Trophoblast cell (in vitro differentiated cells and primary cell): ENCODE measurements at regions not wholly inside any gene's neighbourhood (a gene's known extent, or its start where the extent isn't known, plus 50 kb on each side); places are given as distances from the start of the nearest gene placed in this dataset.

Experiments used
- DNase-seq, 2 donors: peaks; one replicate each; pipeline ENCODE4 v3.0.0-alpha.2; 2016
- H2AFZ ChIP-seq: 2 replicates; pipeline ENCODE4 v1.6.1; 2013; ENCODE audit warnings: low read length, moderate library complexity, mild to moderate bottlenecking; ENCODE audit not compliant: insufficient read depth, poor library complexity
- H2AK5ac ChIP-seq: 2 replicates; pipeline ENCODE4 v1.6.1; 2013; ENCODE audit warnings: mild to moderate bottlenecking, low read length
- H2BK120ac ChIP-seq: 2 replicates; pipeline ENCODE4 v1.6.1; 2013; ENCODE audit warnings: low read length, mild to moderate bottlenecking, moderate library complexity; ENCODE audit not compliant: insufficient read depth, poor library complexity
- H2BK12ac ChIP-seq: 2 replicates; pipeline ENCODE4 v1.6.1; 2013; ENCODE audit warnings: mild to moderate bottlenecking, low read length, moderate library complexity
- H2BK5ac ChIP-seq: 2 replicates; pipeline ENCODE4 v1.6.1; 2013; ENCODE audit warnings: low read length, low read depth, moderate library complexity, mild to moderate bottlenecking; ENCODE audit not compliant: poor library complexity
- H3K14ac ChIP-seq: 2 replicates; pipeline ENCODE4 v1.6.1; 2013; ENCODE audit warnings: mild to moderate bottlenecking, low read length
- H3K18ac ChIP-seq: 2 replicates; pipeline ENCODE4 v1.6.1; 2013; ENCODE audit warnings: mild to moderate bottlenecking, low read length
- H3K23ac ChIP-seq: 2 replicates; pipeline ENCODE4 v1.6.1; 2013; ENCODE audit warnings: low read length
- H3K27ac ChIP-seq: 2 replicates; pipeline ENCODE4 v1.5.1; 2013; ENCODE audit warnings: low read depth, mild to moderate bottlenecking, inconsistent platforms, low read length, moderate library complexity
- H3K27me3 ChIP-seq: 2 replicates; pipeline ENCODE4 v1.6.1; 2013; ENCODE audit warnings: inconsistent platforms, mild to moderate bottlenecking, low read length, moderate library complexity; ENCODE audit not compliant: insufficient read depth
- H3K36me3 ChIP-seq, 2 experiments: 1 replicate in 1 of 2; 2 replicates in 1 of 2; pipeline ENCODE4 v1.6.1; 2013; ENCODE audit warnings: low read length in 2 of 2, mild to moderate bottlenecking in 2 of 2, moderate library complexity in 1 of 2; ENCODE audit not compliant: insufficient read depth in 2 of 2, control insufficient read depth in 1 of 2
- H3K4ac ChIP-seq: 2 replicates; pipeline ENCODE4 v1.6.1; 2013; ENCODE audit warnings: low read depth, mild to moderate bottlenecking, low read length, moderate library complexity
- H3K4me1 ChIP-seq, 2 experiments: 1 replicate in 1 of 2; 2 replicates in 1 of 2; pipeline ENCODE4 v1.6.1; 2013; ENCODE audit warnings: low read length in 2 of 2, mild to moderate bottlenecking in 2 of 2, moderate library complexity in 1 of 2; ENCODE audit not compliant: insufficient read depth in 2 of 2, control insufficient read depth in 1 of 2
- H3K4me2 ChIP-seq: 2 replicates; pipeline ENCODE4 v1.6.1; 2013; ENCODE audit warnings: inconsistent platforms, mild to moderate bottlenecking, low read length, moderate library complexity
- H3K4me3 ChIP-seq: 2 replicates; pipeline ENCODE4 v1.5.1; 2013; ENCODE audit warnings: mild to moderate bottlenecking, low read depth, low read length, inconsistent platforms
- H3K79me1 ChIP-seq: one replicate; pipeline ENCODE4 v1.6.1; 2013; ENCODE audit warnings: low read length
- H3K79me2 ChIP-seq: 2 replicates; pipeline ENCODE4 v1.6.1; 2013; ENCODE audit warnings: low read length, mild to moderate bottlenecking; ENCODE audit not compliant: control insufficient read depth, insufficient read depth, poor library complexity
- H3K9ac ChIP-seq: 2 replicates; pipeline ENCODE4 v1.6.1; 2013; ENCODE audit warnings: mild to moderate bottlenecking, low read length
- H3K9me3 ChIP-seq: 2 replicates; pipeline ENCODE4 v1.6.1; 2013; ENCODE audit warnings: low read depth, mild to moderate bottlenecking, control low read depth, inconsistent platforms, low read length; ENCODE audit not compliant: insufficient read depth
- H4K12ac ChIP-seq: 2 replicates; pipeline ENCODE4 v1.6.1; 2013; ENCODE audit warnings: low read depth, mild to moderate bottlenecking, low read length, moderate library complexity
- H4K8ac ChIP-seq: 2 replicates; pipeline ENCODE4 v1.6.1; 2013; ENCODE audit warnings: low read depth, mild to moderate bottlenecking, low read length, moderate library complexity
- H4K91ac ChIP-seq: one replicate; pipeline ENCODE4 v1.6.1; 2013; ENCODE audit warnings: low read depth, mild to moderate bottlenecking, low read length, moderate library complexity
- WGBS: extraction: QIAGEN DNeasy Blood & Tissue Kit; methylation state at CpG from one replicate; pipeline ENCODE4 v1.1.7; 2013; ENCODE audit warnings: missing lambda C conversion rate; ENCODE audit not compliant: insufficient read length, insufficient coverage; ENCODE audit errors: extremely low coverage; 5-methylcytosine and 5-hydroxymethylcytosine counted together

DNA sequence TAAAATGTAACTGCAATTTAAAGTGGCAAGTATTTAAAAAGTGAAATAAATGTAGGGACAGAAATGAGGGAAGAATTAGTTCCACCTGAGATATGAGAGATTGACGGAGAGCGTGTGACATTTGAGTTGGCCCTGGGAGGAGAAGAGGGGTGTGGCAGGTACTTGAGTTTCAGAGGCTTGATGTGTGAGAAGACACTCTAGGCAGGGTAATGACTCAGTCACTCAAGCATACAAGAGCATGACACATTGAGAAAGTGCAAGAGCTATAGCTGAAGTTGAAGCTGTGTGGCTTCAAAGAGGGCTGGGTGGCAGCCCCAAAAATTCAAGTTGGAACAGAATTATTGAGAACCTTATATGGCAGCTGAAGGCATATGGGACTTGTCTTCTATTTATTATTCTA lies 420.5 kb downstream of the SLITRK2 start:
- no peaks in the 10 kb centered on the region for H3K79me1 ChIP-seq
- no peaks in the 10 kb centered on the region for H3K79me2 ChIP-seq
- H4K12ac ChIP-seq: no peak overlapping the region
- no peak for DNase-seq
- no peak overlapping the region for H3K27ac ChIP-seq
- H2AFZ ChIP-seq: no peak overlapping the region
- H3K4me1 ChIP-seq: no peaks in the 10 kb centered on the region
- H3K4ac ChIP-seq: no peak overlapping the region
- H3K23ac ChIP-seq: no peak overlapping the region
- H2BK120ac ChIP-seq: no peak overlapping the region
- no peak overlapping the region for H3K4me2 ChIP-seq
- H3K9me3 ChIP-seq: no peaks in the 10 kb centered on the region
- no peak overlapping the region for H2AK5ac ChIP-seq
- H2BK12ac ChIP-seq: no peak overlapping the region
- no peak overlapping the region for H4K8ac ChIP-seq
- H3K9ac ChIP-seq: no peak overlapping the region
- no peaks in the 10 kb centered on the region for H3K36me3 ChIP-seq
- H2BK5ac ChIP-seq: no peak overlapping the region
- no CpG with 5 or more reads among the region's 2 CpGs for WGBS
- H4K91ac ChIP-seq: no peak overlapping the region
- no peak overlapping the region for H3K14ac ChIP-seq
- H3K18ac ChIP-seq: no peak overlapping the region
- H3K4me3 ChIP-seq: no peak overlapping the region
- H3K27me3 ChIP-seq: no peaks in the 10 kb centered on the region

DNA sequence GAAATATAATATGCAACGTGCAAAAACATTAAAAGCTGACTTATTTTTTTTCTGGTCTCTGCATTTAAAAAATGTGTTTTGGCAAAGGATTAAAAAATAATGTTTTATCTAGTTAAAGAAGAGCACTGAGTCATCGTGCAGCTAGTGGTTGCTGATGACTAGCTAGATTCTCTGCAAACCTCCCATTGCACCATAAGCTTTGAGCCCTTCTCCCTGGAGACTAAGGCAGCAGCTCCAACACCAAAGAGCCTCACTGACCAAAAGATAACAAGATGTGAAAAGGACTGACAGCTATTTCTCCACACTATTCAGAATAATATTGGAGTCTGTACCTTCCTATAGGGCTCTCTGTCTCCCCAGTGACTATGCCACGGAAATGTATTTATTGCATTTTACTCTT lies 424.3 kb downstream of the SLITRK2 start:
- no peaks in the 10 kb centered on the region for H3K36me3 ChIP-seq
- H3K4ac ChIP-seq: no peak overlapping the region
- no peaks in the 10 kb centered on the region for H3K79me2 ChIP-seq
- no peaks in the 10 kb centered on the region for H3K9me3 ChIP-seq
- no peak overlapping the region for H2BK120ac ChIP-seq
- DNase-seq: no peak
- H3K27ac ChIP-seq: no peak overlapping the region
- no peak overlapping the region for H3K23ac ChIP-seq
- H3K4me2 ChIP-seq: no peak overlapping the region
- no CpG with 5 or more reads among the region's 3 CpGs for WGBS
- H3K4me1 ChIP-seq: no peaks in the 10 kb centered on the region
- no peak overlapping the region for H2AFZ ChIP-seq
- no peak overlapping the region for H3K9ac ChIP-seq
- H2BK5ac ChIP-seq: no peak overlapping the region
- no peak overlapping the region for H4K91ac ChIP-seq
- H3K27me3 ChIP-seq: no peaks in the 10 kb centered on the region
- H4K12ac ChIP-seq: no peak overlapping the region
- no peak overlapping the region for H2BK12ac ChIP-seq
- H2AK5ac ChIP-seq: no peak overlapping the region
- no peak overlapping the region for H4K8ac ChIP-seq
- H3K18ac ChIP-seq: no peak overlapping the region
- no peak overlapping the region for H3K14ac ChIP-seq
- H3K4me3 ChIP-seq: no peak overlapping the region
- H3K79me1 ChIP-seq: no peaks in the 10 kb centered on the region

DNA sequence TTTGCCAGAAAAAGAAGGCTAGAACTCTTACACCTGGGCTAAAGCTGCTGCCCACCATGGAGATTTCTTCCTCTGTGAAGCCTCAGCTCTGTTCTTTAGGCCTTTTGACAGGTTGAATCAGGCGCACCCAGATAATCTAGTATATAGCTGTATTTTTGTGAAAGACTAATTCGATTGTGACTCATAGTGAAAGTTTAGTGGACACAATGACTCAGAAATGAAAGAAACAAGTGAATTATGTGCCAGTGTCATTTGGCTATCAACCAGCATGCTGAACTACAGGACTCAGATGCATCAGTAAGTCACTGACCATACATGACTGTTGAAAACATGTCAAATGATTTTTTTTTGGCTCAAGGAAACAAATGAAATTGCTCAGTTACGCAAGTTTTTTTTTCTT lies 425.4 kb downstream of the SLITRK2 start:
- no peaks in the 10 kb centered on the region for H3K79me1 ChIP-seq
- no peak overlapping the region for H2BK12ac ChIP-seq

DNA sequence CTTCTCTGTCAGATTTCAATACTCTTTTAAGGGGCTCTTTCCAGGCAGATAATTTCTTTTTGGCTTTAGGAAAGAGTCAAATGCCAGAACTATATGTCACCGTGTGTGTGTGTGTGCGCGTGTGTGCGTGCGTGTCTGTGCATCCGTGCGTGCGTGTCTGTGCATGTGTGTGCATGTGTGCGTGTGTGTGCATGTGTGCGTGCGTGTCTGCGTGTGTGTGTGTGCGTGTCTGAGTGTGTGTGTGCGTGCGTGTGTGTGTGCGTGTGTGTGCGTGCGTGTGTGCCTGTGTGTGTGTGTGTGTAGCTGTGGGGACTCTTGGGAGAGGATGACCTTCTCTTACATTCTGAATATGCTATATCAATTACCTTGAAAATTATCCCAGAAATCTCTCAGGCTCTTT lies 441.6 kb downstream of the SLITRK2 start:
- H3K23ac ChIP-seq: no peak overlapping the region
- H3K4me1 ChIP-seq: no peaks in the 10 kb centered on the region
- no peak overlapping the region for H3K18ac ChIP-seq
- no peak overlapping the region for H3K9ac ChIP-seq
- H4K91ac ChIP-seq: no peak overlapping the region
- no peak overlapping the region for H3K14ac ChIP-seq
- no peak for DNase-seq
- H2BK5ac ChIP-seq: no peak overlapping the region
- no peak overlapping the region for H2AK5ac ChIP-seq
- no peaks in the 10 kb centered on the region for H3K79me1 ChIP-seq
- no peak overlapping the region for H4K12ac ChIP-seq
- WGBS: no CpG with 5 or more reads among the region's 18 CpGs
- no peaks in the 10 kb centered on the region for H3K36me3 ChIP-seq
- H3K4me3 ChIP-seq: no peak overlapping the region
- H3K79me2 ChIP-seq: no peaks in the 10 kb centered on the region
- no peak overlapping the region for H3K4me2 ChIP-seq
- H2BK12ac ChIP-seq: no peak overlapping the region
- no peak overlapping the region for H2AFZ ChIP-seq
- no peaks in the 10 kb centered on the region for H3K27me3 ChIP-seq
- H3K9me3 ChIP-seq: no peaks in the 10 kb centered on the region
- H3K27ac ChIP-seq: no peak overlapping the region
- no peak overlapping the region for H3K4ac ChIP-seq
- H2BK120ac ChIP-seq: no peak overlapping the region
- no peak overlapping the region for H4K8ac ChIP-seq

More for the DNA sequence above, 425.4 kb downstream of the SLITRK2 start:
- Histone ChIP-seq H3K23ac (no peak overlapping the region), H3K18ac (no peak overlapping the region), H3K4me2 (no peak overlapping the region), H3K9me3 (no peaks in the 10 kb centered on the region), H4K12ac (no peak overlapping the region), H3K14ac (no peak overlapping the region), H3K4me1 (no peaks in the 10 kb centered on the region), H2BK5ac (no peak overlapping the region), H2BK120ac (no peak overlapping the region), H3K9ac (no peak overlapping the region), H4K91ac (no peak overlapping the region), H3K27me3 (no peaks in the 10 kb centered on the region), H3K36me3 (no peaks in the 10 kb centered on the region), H2AFZ (no peak overlapping the region), H2AK5ac (no peak overlapping the region), H3K4me3 (no peak overlapping the region), H3K4ac (no peak overlapping the region), H3K27ac (no peak overlapping the region), H4K8ac (no peak overlapping the region), H3K79me2 (no peaks in the 10 kb centered on the region)
- no peak for DNase-seq
- WGBS: no CpG with 5 or more reads among the region's 3 CpGs
